HepG2 (cell line): ENCODE measurements at regions not wholly inside any gene's neighbourhood (a gene's known extent, or its start where the extent isn't known, plus 50 kb on each side); places are given as distances from the start of the nearest gene placed in this dataset.

Source experiments
- ATAC-seq: fragments of 200-7000 bp; cut with Tn5 transposase; 3 replicates; pipeline ENCODE4 v1.9.1; 2020; ENCODE audit warnings: mild to moderate bottlenecking, moderate library complexity
- BruUV-seq: library from RNA; stranded (reverse); fragments of 400-500 nt; replicated peaks from 2 replicates; lab custom pipeline; 2021; lab: Mats Ljungman, UMichigan
- CTCF ChIA-PET: fragments of 300-600 bp; formaldehyde crosslinking; extraction: SDS; loops from one replicate; lab custom pipeline; 2021; ENCODE audit warnings: low total read pairs, inconsistent platforms, low intra/inter-chr PET ratio; lab: Yijun Ruan, JAX
- POLR2A ChIA-PET: fragments of 350-600 bp; sonication (Branson Sonifier 250); formaldehyde crosslinking; loops from one replicate; lab custom pipeline; 2020; ENCODE audit warnings: antibody characterized with exemption, inconsistent platforms; lab: Yijun Ruan, JAX
- DNase-seq: peaks from one replicate; pipeline ENCODE4 v3.0.0-alpha.2; 2015; ENCODE audit warnings: low spot score
- FAIRE-seq: peaks from 3 replicates; lab custom pipeline; 2011; peaks lifted over from hg19 to GRCh38; lab: Jason Lieb, UNC
- H2AFZ ChIP-seq: one replicate; pipeline ENCODE4 v1.6.1; 2011; ENCODE audit warnings: low read length, inconsistent platforms
- H3K27ac ChIP-seq: fragments of 300-600 bp; 3 replicates; pipeline ENCODE4 v1.8.0; 2011; ENCODE audit warnings: mixed run types, mild to moderate bottlenecking, mixed read lengths, low read length, inconsistent platforms; ENCODE audit not compliant: insufficient read depth; ENCODE audit errors: extremely low read length
- H3K27me3 ChIP-seq, 2 experiments: fragments of 200-600 bp in 1 of 2; 2 replicates in 1 of 2; 3 replicates in 1 of 2; pipeline versions ENCODE4 v1.6.0 to v1.8.0; 2011; ENCODE audit warnings: low read length in 2 of 2, mild to moderate bottlenecking in 2 of 2, moderate library complexity in 2 of 2, inconsistent platforms in 1 of 2; ENCODE audit not compliant: insufficient read depth in 2 of 2, control insufficient read depth in 1 of 2
- H3K36me3 ChIP-seq, 2 experiments: fragments of 200-600 bp in 1 of 2; replicated peaks in 1 of 2; 2 replicates in 1 of 2; 3 replicates in 1 of 2; pipeline versions ENCODE4 v1.5.1 to v1.8.0; 2011; ENCODE audit warnings: low read length in 2 of 2, inconsistent platforms in 1 of 2; ENCODE audit not compliant: insufficient read depth in 2 of 2, control insufficient read depth in 1 of 2
- H3K4me1 ChIP-seq: 2 replicates; pipeline ENCODE4 v1.5.1; 2012; ENCODE audit warnings: low read length, inconsistent platforms; ENCODE audit not compliant: insufficient read depth
- H3K4me2 ChIP-seq: 2 replicates; pipeline ENCODE4 v1.6.0; 2011; ENCODE audit warnings: low read depth, low read length, inconsistent platforms
- H3K4me3 ChIP-seq, 3 experiments: fragments of 200-600 bp in 1 of 3; sonication (generic), shearing (Covaris generic) in 1 of 3; replicated peaks in 1 of 3; 2 replicates each; pipeline ENCODE4 v1.5.1; 2011 to 2016; ENCODE audit warnings: low read length in 3 of 3, inconsistent platforms in 2 of 3, low read depth in 2 of 3, mild to moderate bottlenecking in 2 of 3, control low read depth in 1 of 3, mixed read lengths in 1 of 3; ENCODE audit not compliant: insufficient read depth in 1 of 3
- H3K79me2 ChIP-seq: one replicate; pipeline ENCODE4 v1.6.1; 2011; ENCODE audit warnings: low read length, inconsistent platforms; ENCODE audit not compliant: insufficient read depth
- H3K9ac ChIP-seq: 2 replicates; pipeline ENCODE4 v1.6.0; 2011; ENCODE audit warnings: mild to moderate bottlenecking, low read depth, low read length, inconsistent platforms; ENCODE audit not compliant: insufficient read depth
- H3K9me3 ChIP-seq: 2 replicates; pipeline ENCODE4 v1.5.1; 2012; ENCODE audit warnings: mild to moderate bottlenecking, low read length
- H4K20me1 ChIP-seq: 2 replicates; pipeline ENCODE4 v1.6.0; 2011; ENCODE audit warnings: inconsistent platforms, mild to moderate bottlenecking, low read length, moderate library complexity; ENCODE audit not compliant: insufficient read depth
- CCAR2 ChIP-seq: fragments of 200-400 bp; formaldehyde crosslinking; optimal IDR thresholded peaks from 2 replicates; pipeline ENCODE3; 2018; ENCODE audit warnings: low read depth, mild to moderate bottlenecking, low read length, moderate library complexity
- ESRRA ChIP-seq: sonication (generic); formaldehyde crosslinking; IDR thresholded peaks from 2 replicates; pipeline ENCODE4 v1.5.1; 2020; ENCODE audit warnings: mild to moderate bottlenecking, low read depth, missing genetic modification reagents
- EZH2 ChIP-seq: conservative IDR thresholded peaks from 2 replicates; pipeline ENCODE4 v1.6.1; 2012; ENCODE audit warnings: mild to moderate bottlenecking, low read depth, low read length, moderate library complexity
- POGK ChIP-seq: sonication (generic); formaldehyde crosslinking; conservative IDR thresholded peaks from 2 replicates; pipeline ENCODE4 v1.8.0; 2022; ENCODE audit warnings: mild to moderate bottlenecking, moderate library complexity, missing genetic modification reagents
- POLR2A ChIP-seq, 2 experiments: IDR thresholded peaks; 2 replicates each; pipeline ENCODE4 v1.6.1; 2011; ENCODE audit warnings: low read depth in 2 of 2, low read length in 2 of 2, mild to moderate bottlenecking in 1 of 2, moderate library complexity in 1 of 2; ENCODE audit not compliant: insufficient read depth in 1 of 2
- SMARCC2 ChIP-seq: fragments of 450-650 bp; IDR thresholded peaks from 2 replicates; pipeline ENCODE4 v1.6.1; 2017; ENCODE audit warnings: antibody characterized with exemption, mild to moderate bottlenecking
- STAT5B ChIP-seq: sonication (generic); formaldehyde crosslinking; IDR thresholded peaks from 2 replicates; pipeline ENCODE4 v1.4.0; 2020; ENCODE audit warnings: missing genetic modification reagents
- TGIF2 ChIP-seq: IDR thresholded peaks from 2 replicates; pipeline ENCODE4 v1.6.1; 2016; ENCODE audit warnings: control low read depth, missing compliant biosample characterization
- U2AF2 ChIP-seq: fragments of 200-400 bp; formaldehyde crosslinking; IDR thresholded peaks from 2 replicates; pipeline ENCODE4 v1.6.1; 2017; ENCODE audit warnings: low read depth, mild to moderate bottlenecking, low read length
- ZNF143 ChIP-seq: sonication (generic); formaldehyde crosslinking; IDR thresholded peaks from 2 replicates; pipeline ENCODE4 v1.4.0; 2020; ENCODE audit warnings: missing genetic modification reagents
- ZNF329 ChIP-seq: sonication (generic); formaldehyde crosslinking; IDR thresholded peaks from 2 replicates; pipeline ENCODE4 v1.9.0; 2021; ENCODE audit warnings: low read depth, mild to moderate bottlenecking, missing genetic modification reagents
- ZNF383 ChIP-seq: sonication (generic); formaldehyde crosslinking; IDR thresholded peaks from 2 replicates; pipeline ENCODE4 v1.4.0; 2020; ENCODE audit warnings: missing genetic modification reagents, mild to moderate bottlenecking, borderline replicate concordance
- ZNF484 ChIP-seq: sonication (generic); formaldehyde crosslinking; IDR thresholded peaks from 2 replicates; pipeline ENCODE4 v1.5.1; 2020; ENCODE audit warnings: mild to moderate bottlenecking, low read depth, missing genetic modification reagents, borderline replicate concordance
- ZNF503 ChIP-seq: sonication (generic); formaldehyde crosslinking; IDR thresholded peaks from 2 replicates; pipeline ENCODE4 v1.4.0; 2020; ENCODE audit warnings: missing genetic modification reagents
- WGBS: methylation state at CpG from one replicate; pipeline ENCODE4 v1.1.6; 2017; ENCODE audit warnings: low lambda C conversion rate; 5-methylcytosine and 5-hydroxymethylcytosine counted together
- in situ Hi-C: cut with HindIII; loops from 2 replicates; pipeline ENCODE4 v1.10.0; 2017; ENCODE audit warnings: low pct_unique_long_range_greater_than_20kb; ENCODE audit not compliant: extremely low pct_ligation_motif_present
- intact Hi-C: fragments of 100-400 bp; cut with micrococcal nuclease; formaldehyde crosslinking; loops from one replicate; pipeline ENCODE4 v1.10.0; 2022; ENCODE audit not compliant: unreplicated experiment
- TF ChIP-seq, protein P1 (sequence below): sonication (generic); formaldehyde crosslinking; IDR thresholded peaks from 2 replicates; pipeline ENCODE4 v1.4.0; 2020; ENCODE audit warnings: missing genetic modification reagents

DNA sequence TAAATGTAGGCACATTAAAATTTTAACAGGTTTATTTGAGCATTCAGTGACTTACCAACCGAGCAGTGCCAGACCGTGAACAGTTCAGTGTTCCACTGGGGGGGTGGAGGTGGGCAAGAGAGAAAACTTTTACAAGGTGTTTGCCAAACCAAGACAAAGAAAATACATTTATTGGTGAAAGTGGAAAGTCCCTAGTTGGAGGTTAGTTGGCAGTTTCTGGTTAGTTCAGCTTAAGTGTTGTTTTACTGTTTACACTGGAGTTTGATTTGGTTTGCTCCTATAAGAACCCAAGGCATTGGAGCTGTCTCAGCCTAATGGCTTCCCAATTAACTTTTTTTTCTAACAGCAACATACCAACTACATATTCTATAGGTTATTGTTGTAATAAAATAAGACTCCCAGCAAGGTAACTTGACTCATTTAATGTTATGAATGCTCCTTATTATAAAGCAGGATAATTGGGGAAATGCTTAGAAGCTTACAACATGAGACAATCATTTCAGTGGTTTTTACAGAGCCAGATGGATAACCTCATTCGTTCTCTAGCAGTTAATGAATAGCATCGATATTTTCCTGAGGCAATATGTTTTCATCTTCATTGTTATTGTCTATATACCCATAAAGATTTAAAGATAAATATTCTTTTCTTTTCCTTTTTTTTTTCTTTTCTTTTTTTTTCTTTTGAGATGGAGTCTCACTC lies 115.8 kb downstream of the ETNK1 start:
- no TSS peak for BruUV-seq
- TF ChIP-seq POGK (CRISPR knock-in tag): no peak
- no peak for TF ChIP-seq POLR2A (IDR thresholded peaks at IDR 0.05; ENCODE audit: insufficient read depth in 1 of 2, low read depth in 2 of 2, low read length in 2 of 2)
- TF ChIP-seq EZH2: no peak
- no peak for TF ChIP-seq ZNF143 (CRISPR knock-in tag)
- no peak for TF ChIP-seq ZNF484 (CRISPR knock-in tag)
- no peak for TF ChIP-seq TGIF2 (CRISPR knock-in tag)
- TF ChIP-seq ESRRA (CRISPR knock-in tag): no peak
- no peak for TF ChIP-seq ZNF383
- no peak for TF ChIP-seq U2AF2
- TF ChIP-seq STAT5B (CRISPR knock-in tag): no peak
- TF ChIP-seq, protein P1, sequence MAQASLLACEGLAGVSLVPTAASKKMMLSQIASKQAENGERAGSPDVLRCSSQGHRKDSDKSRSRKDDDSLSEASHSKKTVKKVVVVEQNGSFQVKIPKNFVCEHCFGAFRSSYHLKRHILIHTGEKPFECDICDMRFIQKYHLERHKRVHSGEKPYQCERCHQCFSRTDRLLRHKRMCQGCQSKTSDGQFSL (CRISPR knock-in tag): no peak
- TF ChIP-seq CCAR2: no peak
- no peak for TF ChIP-seq ZNF329 (CRISPR knock-in tag)
- no peak for TF ChIP-seq SMARCC2
- TF ChIP-seq ZNF503: no peak

More for the DNA sequence above, 115.8 kb downstream of the ETNK1 start:
- CTCF ChIA-PET: no interaction called here
- WGBS: 7% methylated on average over 4 of the region's 4 CpGs
- no peak overlapping the region for H2AFZ ChIP-seq
- H3K36me3 ChIP-seq: no peaks in the 10 kb centered on the region
- H3K79me2 ChIP-seq: no peaks in the 10 kb centered on the region
- no peak for FAIRE-seq
- POLR2A ChIA-PET: no interaction called here
- no peaks in the 10 kb centered on the region for H4K20me1 ChIP-seq
- H3K4me2 ChIP-seq: no peak overlapping the region
- in situ Hi-C loops: no loop called here
- H3K27me3 ChIP-seq: no peaks in the 10 kb centered on the region; a peak in 1 of 5 replicates
- H3K4me3 ChIP-seq: no peak overlapping the region
- DNase-seq: no peak
- H3K9me3 ChIP-seq: no peaks in the 10 kb centered on the region
- intact Hi-C loops: no loop called here
- H3K27ac ChIP-seq: no peak overlapping the region
- H3K9ac ChIP-seq: no peak overlapping the region
- no peaks in the 10 kb centered on the region for H3K4me1 ChIP-seq
- ATAC-seq: no peak
